HEK293 (cell line): ENCODE measurements at regions not wholly inside any gene's neighbourhood (a gene's known extent, or its start where the extent isn't known, plus 50 kb on each side); places are given as distances from the start of the nearest gene placed in this dataset.

ENCODE experiments used
- CTCF ChIA-PET: fragments of 350-600 bp; formaldehyde crosslinking; extraction: SDS; loops from one replicate; lab custom pipeline; 2021; ENCODE audit warnings: antibody characterized with exemption; lab: Yijun Ruan, JAX
- POLR2A ChIA-PET: fragments of 300-600 bp; formaldehyde crosslinking; extraction: SDS; loops from one replicate; lab custom pipeline; 2020; ENCODE audit warnings: antibody characterized with exemption, inconsistent platforms; lab: Yijun Ruan, JAX
- H3K27ac ChIP-seq: fragments of 200-500 bp; sonication (Bioruptor generic); 2 replicates; pipeline ENCODE4 v1.5.1; 2014; ENCODE audit warnings: low read depth, low read length, control low read depth, inconsistent platforms; ENCODE audit errors: extremely low read depth
- H3K36me3 ChIP-seq, 2 experiments: fragments of 200-500 bp in 1 of 2; sonication (Bioruptor generic) in 1 of 2; 1 replicate in 1 of 2; 2 replicates in 1 of 2; pipeline ENCODE4 v1.5.1; 2014 to 2017; ENCODE audit warnings: inconsistent platforms in 2 of 2, low read length in 2 of 2; ENCODE audit not compliant: control insufficient read depth in 2 of 2, insufficient read depth in 1 of 2
- H3K4me1 ChIP-seq: fragments of 200-500 bp; sonication (Bioruptor generic); 2 replicates; pipeline ENCODE4 v1.5.1; 2014; ENCODE audit warnings: mild to moderate bottlenecking, low read length, inconsistent platforms; ENCODE audit not compliant: control insufficient read depth, insufficient read depth
- H3K4me3 ChIP-seq: 2 replicates; pipeline ENCODE4 v1.5.1; 2011; ENCODE audit warnings: low read depth, mild to moderate bottlenecking, control low read depth, low read length, moderate library complexity
- H3K9me3 ChIP-seq: fragments of 200-500 bp; sonication (Bioruptor generic); 2 replicates; pipeline ENCODE4 v1.5.1; 2014; ENCODE audit warnings: low read depth, low read length, inconsistent platforms; ENCODE audit not compliant: control insufficient read depth, insufficient read depth
- HOXD13 ChIP-seq: sonication (generic); formaldehyde crosslinking; IDR thresholded peaks from 2 replicates; pipeline ENCODE4 v1.8.0; 2022; ENCODE audit warnings: missing genetic modification reagents, borderline replicate concordance
- KLF1 ChIP-seq: fragments of 450-650 bp; formaldehyde crosslinking; IDR thresholded peaks from 2 replicates; pipeline ENCODE4 v1.5.1; 2016; ENCODE audit warnings: missing biosample characterization, missing genetic modification characterization
- MZF1 ChIP-seq: fragments of 450-650 bp; formaldehyde crosslinking; IDR thresholded peaks from 2 replicates; pipeline ENCODE4 v1.5.1; 2017; ENCODE audit warnings: missing biosample characterization, missing genetic modification characterization, borderline replicate concordance
- SCRT1 ChIP-seq: fragments of 450-650 bp; formaldehyde crosslinking; IDR thresholded peaks from 2 replicates; pipeline ENCODE4 v1.5.1; 2016; ENCODE audit warnings: missing biosample characterization, missing genetic modification characterization, borderline replicate concordance
- SETDB1 ChIP-seq: IDR thresholded peaks from one replicate; pipeline ENCODE4 v1.6.1; 2017; ENCODE audit warnings: mild to moderate bottlenecking, low read length, moderate library complexity, mixed read lengths; ENCODE audit not compliant: insufficient read length
- YY2 ChIP-seq: fragments of 450-650 bp; formaldehyde crosslinking; IDR thresholded peaks from 2 replicates; pipeline ENCODE4 v1.5.1; 2016; ENCODE audit warnings: missing biosample characterization, missing genetic modification characterization
- ZBTB10 ChIP-seq: fragments of 450-650 bp; formaldehyde crosslinking; IDR thresholded peaks from 2 replicates; pipeline ENCODE4 v1.5.1; 2016; ENCODE audit warnings: missing biosample characterization, missing genetic modification characterization
- ZNF121 ChIP-seq: fragments of 450-650 bp; formaldehyde crosslinking; IDR thresholded peaks from 2 replicates; pipeline ENCODE4 v1.5.1; 2016; ENCODE audit warnings: missing biosample characterization, missing genetic modification characterization
- ZNF132 ChIP-seq: fragments of 450-650 bp; formaldehyde crosslinking; IDR thresholded peaks from 2 replicates; pipeline ENCODE4 v1.5.1; 2017; ENCODE audit warnings: missing biosample characterization, missing genetic modification characterization, borderline replicate concordance
- ZNF16 ChIP-seq: fragments of 450-650 bp; formaldehyde crosslinking; IDR thresholded peaks from 2 replicates; pipeline ENCODE4 v1.5.1; 2016; ENCODE audit warnings: low read depth, missing biosample characterization, missing genetic modification characterization
- ZNF488 ChIP-seq: fragments of 450-650 bp; formaldehyde crosslinking; IDR thresholded peaks from 2 replicates; pipeline ENCODE4 v1.5.1; 2016; ENCODE audit warnings: missing biosample characterization, missing genetic modification characterization
- ZNF580 ChIP-seq: fragments of 450-650 bp; formaldehyde crosslinking; IDR thresholded peaks from 2 replicates; pipeline ENCODE4 v1.5.1; 2016; ENCODE audit warnings: missing biosample characterization, missing genetic modification characterization
- ZNF585B ChIP-seq: fragments of 450-650 bp; formaldehyde crosslinking; IDR thresholded peaks from 2 replicates; pipeline ENCODE4 v1.5.1; 2016; ENCODE audit warnings: missing biosample characterization, missing genetic modification characterization
- ZNF660 ChIP-seq: fragments of 450-650 bp; IDR thresholded peaks from 2 replicates; pipeline ENCODE4 v1.5.1; 2018; ENCODE audit warnings: missing biosample characterization, mild to moderate bottlenecking, missing genetic modification characterization
- TF ChIP-seq, protein P1 (sequence below): fragments of 450-650 bp; formaldehyde crosslinking; IDR thresholded peaks from 2 replicates; pipeline ENCODE4 v1.5.1; 2017; ENCODE audit warnings: missing biosample characterization, missing genetic modification characterization
- TF ChIP-seq, protein P2 (sequence below): fragments of 450-650 bp; formaldehyde crosslinking; IDR thresholded peaks from 2 replicates; pipeline ENCODE4 v1.5.1; 2016; ENCODE audit warnings: missing biosample characterization, missing genetic modification characterization, low read depth
- TF ChIP-seq, protein P3 (sequence below): fragments of 450-650 bp; formaldehyde crosslinking; IDR thresholded peaks from 2 replicates; pipeline ENCODE4 v1.5.1; 2016; ENCODE audit warnings: missing biosample characterization, missing genetic modification characterization
- TF ChIP-seq, protein P4 (sequence below): fragments of 450-650 bp; formaldehyde crosslinking; IDR thresholded peaks from 2 replicates; pipeline ENCODE4 v1.5.1; 2016; ENCODE audit warnings: missing biosample characterization, missing genetic modification characterization
- TF ChIP-seq, protein P5 (sequence below): fragments of 450-650 bp; formaldehyde crosslinking; IDR thresholded peaks from 2 replicates; pipeline ENCODE4 v1.5.1; 2016; ENCODE audit warnings: missing biosample characterization, missing genetic modification characterization

DNA sequence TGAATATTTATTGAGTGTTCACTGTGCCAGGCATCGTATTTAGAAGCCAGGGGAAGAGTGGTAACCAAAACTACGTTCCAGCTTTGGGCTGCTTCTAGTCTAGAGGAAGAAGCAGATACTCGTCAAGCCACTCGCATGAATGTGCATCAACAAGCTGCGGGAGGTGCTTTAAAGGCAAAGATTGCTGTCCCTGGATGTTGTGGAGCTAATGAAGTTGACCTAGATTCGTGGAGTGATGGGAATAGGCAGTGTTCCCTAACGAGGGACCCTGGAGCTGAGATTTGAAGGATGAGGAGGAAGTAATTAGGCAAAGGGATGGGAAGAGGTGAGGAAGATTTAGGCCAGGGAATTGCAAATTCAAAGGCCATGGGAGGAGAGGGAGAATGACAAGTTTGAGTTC, 118.9 kb downstream of the TMEM170B start:
- H3K4me3 ChIP-seq: no peak overlapping the region
- no peak overlapping the region for H3K27ac ChIP-seq
- TF ChIP-seq SCRT1 (tag by site-specific recombination) (no peak), HOXD13 (CRISPR knock-in tag) (no peak)
- TF ChIP-seq, protein P1, sequence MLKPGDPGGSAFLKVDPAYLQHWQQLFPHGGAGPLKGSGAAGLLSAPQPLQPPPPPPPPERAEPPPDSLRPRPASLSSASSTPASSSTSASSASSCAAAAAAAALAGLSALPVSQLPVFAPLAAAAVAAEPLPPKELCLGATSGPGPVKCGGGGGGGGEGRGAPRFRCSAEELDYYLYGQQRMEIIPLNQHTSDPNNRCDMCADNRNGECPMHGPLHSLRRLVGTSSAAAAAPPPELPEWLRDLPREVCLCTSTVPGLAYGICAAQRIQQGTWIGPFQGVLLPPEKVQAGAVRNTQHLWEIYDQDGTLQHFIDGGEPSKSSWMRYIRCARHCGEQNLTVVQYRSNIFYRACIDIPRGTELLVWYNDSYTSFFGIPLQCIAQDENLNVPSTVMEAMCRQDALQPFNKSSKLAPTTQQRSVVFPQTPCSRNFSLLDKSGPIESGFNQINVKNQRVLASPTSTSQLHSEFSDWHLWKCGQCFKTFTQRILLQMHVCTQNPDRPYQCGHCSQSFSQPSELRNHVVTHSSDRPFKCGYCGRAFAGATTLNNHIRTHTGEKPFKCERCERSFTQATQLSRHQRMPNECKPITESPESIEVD (tag by site-specific recombination): no peak
- TF ChIP-seq, protein P2, sequence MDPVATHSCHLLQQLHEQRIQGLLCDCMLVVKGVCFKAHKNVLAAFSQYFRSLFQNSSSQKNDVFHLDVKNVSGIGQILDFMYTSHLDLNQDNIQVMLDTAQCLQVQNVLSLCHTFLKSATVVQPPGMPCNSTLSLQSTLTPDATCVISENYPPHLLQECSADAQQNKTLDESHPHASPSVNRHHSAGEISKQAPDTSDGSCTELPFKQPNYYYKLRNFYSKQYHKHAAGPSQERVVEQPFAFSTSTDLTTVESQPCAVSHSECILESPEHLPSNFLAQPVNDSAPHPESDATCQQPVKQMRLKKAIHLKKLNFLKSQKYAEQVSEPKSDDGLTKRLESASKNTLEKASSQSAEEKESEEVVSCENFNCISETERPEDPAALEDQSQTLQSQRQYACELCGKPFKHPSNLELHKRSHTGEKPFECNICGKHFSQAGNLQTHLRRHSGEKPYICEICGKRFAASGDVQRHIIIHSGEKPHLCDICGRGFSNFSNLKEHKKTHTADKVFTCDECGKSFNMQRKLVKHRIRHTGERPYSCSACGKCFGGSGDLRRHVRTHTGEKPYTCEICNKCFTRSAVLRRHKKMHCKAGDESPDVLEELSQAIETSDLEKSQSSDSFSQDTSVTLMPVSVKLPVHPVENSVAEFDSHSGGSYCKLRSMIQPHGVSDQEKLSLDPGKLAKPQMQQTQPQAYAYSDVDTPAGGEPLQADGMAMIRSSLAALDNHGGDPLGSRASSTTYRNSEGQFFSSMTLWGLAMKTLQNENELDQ (tag by site-specific recombination): no peak
- H3K9me3 ChIP-seq: no peaks in the 10 kb centered on the region
- H3K36me3 ChIP-seq: no peaks in the 10 kb centered on the region
- H3K4me1 ChIP-seq: no peaks in the 10 kb centered on the region
- ChIA-PET POLR2A (no interaction called here), CTCF (interaction anchor here (0.6 to 5.7 kb wide), 47 partner anchors 10 to 949 kb away, joined by 3 to 64 read pairs (median 4); partner anchors contain the start of gene EDN1)

DNA sequence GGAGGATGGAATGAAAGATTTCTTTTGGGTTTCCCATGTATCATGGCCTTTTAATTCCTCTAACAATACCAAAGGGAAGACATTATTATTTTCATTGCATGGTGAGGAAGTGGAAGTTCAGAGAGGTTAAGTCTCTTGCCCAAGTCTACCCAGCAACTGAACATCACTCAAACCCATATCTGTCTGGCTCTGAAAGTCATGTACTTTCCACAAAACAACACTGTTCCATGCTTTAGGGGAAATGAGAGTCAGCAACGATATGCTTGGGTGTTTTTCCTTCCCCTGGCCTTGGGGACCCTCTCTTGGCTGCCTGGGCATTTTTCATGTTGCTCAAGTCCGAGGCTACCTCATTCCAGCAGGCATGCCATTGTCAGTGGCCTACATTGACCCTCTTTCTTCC, 118.8 kb downstream of the ADTRP start:
- ChIA-PET CTCF (interaction anchor here (2.4 kb wide), 1 partner anchor 574 kb away, joined by 6 read pairs; no protein-coding TSS in a partner anchor), POLR2A (no interaction called here)
- H3K27ac ChIP-seq: no peak overlapping the region
- H3K9me3 ChIP-seq: no peaks in the 10 kb centered on the region
- no peaks in the 10 kb centered on the region for H3K4me1 ChIP-seq
- H3K36me3 ChIP-seq: no peaks in the 10 kb centered on the region
- no peak overlapping the region for H3K4me3 ChIP-seq
- TF ChIP-seq ZNF580 (tag by site-specific recombination) (no peak), ZNF660 (tag by site-specific recombination) (no peak), ZNF585B (tag by site-specific recombination) (no peak), SETDB1 (no peak), ZNF16 (tag by site-specific recombination) (no peak), MZF1 (tag by site-specific recombination) (no peak), ZBTB10 (no peak), ZNF488 (tag by site-specific recombination) (no peak), ZNF121 (no peak), ZNF132 (tag by site-specific recombination) (no peak), KLF1 (tag by site-specific recombination) (no peak), YY2 (tag by site-specific recombination) (no peak)
- TF ChIP-seq, protein P3, sequence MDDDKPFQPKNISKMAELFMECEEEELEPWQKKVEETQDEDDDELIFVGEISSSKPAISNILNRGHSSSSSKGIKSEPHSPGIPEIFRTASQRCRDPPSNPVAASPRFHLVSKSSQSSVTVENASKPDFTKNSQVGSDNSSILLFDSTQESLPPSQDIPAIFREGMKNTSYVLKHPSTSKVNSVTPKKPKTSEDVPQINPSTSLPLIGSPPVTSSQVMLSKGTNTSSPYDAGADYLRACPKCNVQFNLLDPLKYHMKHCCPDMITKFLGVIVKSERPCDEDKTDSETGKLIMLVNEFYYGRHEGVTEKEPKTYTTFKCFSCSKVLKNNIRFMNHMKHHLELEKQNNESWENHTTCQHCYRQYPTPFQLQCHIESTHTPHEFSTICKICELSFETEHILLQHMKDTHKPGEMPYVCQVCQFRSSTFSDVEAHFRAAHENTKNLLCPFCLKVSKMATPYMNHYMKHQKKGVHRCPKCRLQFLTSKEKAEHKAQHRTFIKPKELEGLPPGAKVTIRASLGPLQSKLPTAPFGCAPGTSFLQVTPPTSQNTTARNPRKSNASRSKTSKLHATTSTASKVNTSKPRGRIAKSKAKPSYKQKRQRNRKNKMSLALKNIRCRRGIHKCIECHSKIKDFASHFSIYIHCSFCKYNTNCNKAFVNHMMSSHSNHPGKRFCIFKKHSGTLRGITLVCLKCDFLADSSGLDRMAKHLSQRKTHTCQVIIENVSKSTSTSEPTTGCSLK: no peak
- TF ChIP-seq, protein P4, sequence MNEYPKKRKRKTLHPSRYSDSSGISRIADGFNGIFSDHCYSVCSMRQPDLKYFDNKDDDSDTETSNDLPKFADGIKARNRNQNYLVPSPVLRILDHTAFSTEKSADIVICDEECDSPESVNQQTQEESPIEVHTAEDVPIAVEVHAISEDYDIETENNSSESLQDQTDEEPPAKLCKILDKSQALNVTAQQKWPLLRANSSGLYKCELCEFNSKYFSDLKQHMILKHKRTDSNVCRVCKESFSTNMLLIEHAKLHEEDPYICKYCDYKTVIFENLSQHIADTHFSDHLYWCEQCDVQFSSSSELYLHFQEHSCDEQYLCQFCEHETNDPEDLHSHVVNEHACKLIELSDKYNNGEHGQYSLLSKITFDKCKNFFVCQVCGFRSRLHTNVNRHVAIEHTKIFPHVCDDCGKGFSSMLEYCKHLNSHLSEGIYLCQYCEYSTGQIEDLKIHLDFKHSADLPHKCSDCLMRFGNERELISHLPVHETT (tag by site-specific recombination): no peak
- TF ChIP-seq, protein P5, sequence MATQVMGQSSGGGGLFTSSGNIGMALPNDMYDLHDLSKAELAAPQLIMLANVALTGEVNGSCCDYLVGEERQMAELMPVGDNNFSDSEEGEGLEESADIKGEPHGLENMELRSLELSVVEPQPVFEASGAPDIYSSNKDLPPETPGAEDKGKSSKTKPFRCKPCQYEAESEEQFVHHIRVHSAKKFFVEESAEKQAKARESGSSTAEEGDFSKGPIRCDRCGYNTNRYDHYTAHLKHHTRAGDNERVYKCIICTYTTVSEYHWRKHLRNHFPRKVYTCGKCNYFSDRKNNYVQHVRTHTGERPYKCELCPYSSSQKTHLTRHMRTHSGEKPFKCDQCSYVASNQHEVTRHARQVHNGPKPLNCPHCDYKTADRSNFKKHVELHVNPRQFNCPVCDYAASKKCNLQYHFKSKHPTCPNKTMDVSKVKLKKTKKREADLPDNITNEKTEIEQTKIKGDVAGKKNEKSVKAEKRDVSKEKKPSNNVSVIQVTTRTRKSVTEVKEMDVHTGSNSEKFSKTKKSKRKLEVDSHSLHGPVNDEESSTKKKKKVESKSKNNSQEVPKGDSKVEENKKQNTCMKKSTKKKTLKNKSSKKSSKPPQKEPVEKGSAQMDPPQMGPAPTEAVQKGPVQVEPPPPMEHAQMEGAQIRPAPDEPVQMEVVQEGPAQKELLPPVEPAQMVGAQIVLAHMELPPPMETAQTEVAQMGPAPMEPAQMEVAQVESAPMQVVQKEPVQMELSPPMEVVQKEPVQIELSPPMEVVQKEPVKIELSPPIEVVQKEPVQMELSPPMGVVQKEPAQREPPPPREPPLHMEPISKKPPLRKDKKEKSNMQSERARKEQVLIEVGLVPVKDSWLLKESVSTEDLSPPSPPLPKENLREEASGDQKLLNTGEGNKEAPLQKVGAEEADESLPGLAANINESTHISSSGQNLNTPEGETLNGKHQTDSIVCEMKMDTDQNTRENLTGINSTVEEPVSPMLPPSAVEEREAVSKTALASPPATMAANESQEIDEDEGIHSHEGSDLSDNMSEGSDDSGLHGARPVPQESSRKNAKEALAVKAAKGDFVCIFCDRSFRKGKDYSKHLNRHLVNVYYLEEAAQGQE (tag by site-specific recombination): no peak
